NCI-H2107 (cell line): ENCODE measurements at regions not wholly inside any gene's neighbourhood (a gene's known extent, or its start where the extent isn't known, plus 50 kb on each side); places are given as distances from the start of the nearest gene placed in this dataset.
"Not testable (repeated sequence)": the region's sequence is repeated elsewhere in the genome, so short reads cannot be mapped to it uniquely, and the experiment has no call there.

ENCODE experiments used
- DNase-seq: peaks from one replicate; lab custom pipeline; 2025; lab: John Stamatoyannopoulos, UW

DNA sequence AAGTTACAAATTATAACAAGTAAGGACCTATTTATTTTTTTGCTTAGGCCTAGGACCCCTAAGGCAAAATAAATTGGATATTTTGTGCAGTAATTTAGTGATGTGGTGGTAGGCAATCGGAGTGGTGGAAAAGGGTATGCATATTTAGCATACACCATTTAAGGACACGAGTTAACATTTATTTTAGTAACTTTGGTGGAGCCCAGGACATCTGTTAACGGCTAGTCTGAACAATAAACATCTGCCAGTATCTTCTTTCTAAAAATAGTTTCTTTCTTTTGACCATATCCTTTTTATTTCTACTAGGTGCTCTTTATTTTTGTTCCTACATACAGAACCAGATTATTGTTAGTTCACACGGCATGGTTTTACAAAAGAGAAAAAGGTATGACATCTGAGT is 326.3 kb downstream of the CHL1 start:
- no peak for DNase-seq

DNA sequence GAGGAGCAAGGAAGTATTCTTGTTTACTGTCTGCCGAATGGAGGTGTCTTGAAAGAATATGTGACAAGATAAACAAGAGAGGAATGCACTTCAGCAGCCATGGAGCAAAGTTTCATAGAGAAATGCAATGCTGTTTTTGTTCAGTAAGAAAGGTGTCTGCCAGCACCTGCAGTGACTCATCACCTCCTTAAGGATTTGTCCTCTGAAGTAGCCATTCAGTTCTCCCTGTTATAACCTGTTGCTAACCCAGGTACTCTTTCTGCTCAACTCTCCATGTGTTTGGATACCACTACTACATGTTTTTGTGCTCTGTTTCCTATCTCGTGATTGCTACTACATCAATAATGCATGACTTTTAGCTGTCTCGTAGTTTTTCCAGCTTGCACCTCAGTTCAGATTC is 328.9 kb downstream of the CHL1 start:
- DNase-seq = no peak

DNA sequence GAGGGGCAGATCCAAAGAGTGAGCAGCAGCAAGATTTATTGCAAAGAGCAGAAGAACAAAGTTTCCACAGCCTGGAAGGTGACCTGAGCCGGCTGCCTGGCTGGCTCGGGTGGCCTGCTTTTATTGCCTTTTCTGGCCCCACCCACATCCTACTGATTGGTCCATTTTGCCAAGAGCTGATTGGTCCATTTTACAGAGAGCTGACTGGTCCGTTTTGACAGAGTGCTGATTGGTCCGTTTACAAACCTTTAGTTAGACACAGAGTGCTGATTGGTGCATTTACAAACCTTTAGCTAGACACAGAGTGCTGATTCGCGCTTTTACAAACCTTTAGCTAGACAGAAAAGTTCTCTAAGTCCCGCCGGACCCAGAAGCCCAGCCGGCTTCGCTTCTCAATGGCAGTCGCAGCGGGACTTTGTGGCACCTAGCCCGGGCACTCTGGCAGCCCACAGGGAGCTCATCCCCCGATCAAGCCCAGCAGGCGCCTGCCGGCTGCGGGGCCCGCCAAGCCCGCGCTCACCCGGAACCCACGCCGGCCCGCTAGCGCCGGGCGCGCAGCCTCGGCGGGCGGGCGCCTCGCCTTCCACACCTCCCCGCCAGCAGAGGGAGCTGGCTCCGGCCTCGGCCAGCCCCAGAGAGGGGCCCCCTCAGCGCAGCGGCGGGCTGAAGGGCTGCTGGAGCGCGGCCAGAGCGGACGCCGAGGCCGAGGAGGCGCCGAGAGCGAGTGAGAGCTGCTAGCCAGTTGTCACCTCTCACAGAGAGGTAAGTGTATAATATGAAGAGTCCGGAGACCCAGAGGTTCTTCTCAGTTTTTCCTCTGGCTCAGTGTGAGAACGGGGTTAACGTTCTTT is 339.2 kb downstream of the CHL1 start:
- DNase-seq = no peak

- no peak for DNase-seq
These were observed 339.9 kb downstream of the CHL1 start for GRCh38 chr3:536417-536813.

- DNase-seq = no peak
These were observed 344.7 kb downstream of the CHL1 start for GRCh38 chr3:541062-541801.

DNA sequence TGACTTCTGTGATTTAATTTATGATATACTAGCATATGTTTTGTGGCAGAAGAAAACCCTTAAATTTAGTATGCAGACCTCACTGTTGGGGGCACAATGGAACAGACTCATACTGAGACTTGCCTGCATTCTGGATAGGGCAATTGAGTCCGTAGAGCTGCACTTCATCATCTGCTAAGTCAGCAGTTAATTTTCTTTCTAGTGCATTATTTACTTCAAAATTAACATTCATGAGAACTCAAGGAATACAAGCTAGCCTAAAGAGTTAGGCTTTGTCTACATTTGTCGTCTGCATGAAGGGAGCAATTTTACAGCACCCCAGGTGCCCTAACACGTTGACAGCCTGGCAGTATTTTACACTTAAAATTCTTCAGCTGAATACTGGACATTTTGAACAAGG is 345.5 kb downstream of the CHL1 start:
- no peak for DNase-seq

DNA sequence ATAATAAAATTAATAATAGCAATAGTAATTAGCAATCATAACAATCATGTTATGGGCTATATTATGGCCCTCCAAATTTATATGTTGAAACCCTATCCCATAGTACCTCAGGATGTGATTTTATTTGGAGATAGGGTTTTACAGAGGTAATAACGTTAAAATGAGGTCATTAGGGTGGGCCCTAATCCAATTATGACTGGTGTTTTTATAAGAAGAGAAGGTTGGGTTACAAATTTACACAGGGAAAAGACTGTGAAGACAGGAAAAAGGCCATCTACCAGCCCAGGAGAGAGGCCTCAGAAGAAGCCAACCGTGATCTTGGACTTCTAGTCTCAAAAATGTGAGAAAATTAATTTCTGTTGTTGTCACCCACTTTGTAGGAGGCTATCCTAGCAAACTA is 353.1 kb downstream of the CHL1 start:
- no peak for DNase-seq

DNA sequence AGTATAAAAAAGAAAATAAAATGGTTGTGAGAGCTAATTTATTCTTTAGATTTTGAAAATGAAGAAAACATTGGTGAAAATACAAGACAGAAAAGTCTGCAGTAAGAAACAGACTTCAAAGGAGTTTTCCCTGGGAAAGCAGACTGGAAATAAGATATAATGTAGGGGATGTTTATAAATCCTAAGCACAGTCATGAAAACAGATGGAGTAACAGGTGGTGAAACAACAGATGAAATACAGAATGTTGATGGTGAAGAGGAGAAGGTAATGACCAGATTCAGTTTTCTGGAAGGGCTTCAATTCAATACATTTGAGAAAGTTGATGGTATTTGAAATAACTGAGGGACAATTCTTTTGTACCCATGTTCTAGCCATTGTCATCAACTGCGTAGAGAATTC is 353.9 kb downstream of the CHL1 start:
- no peak for DNase-seq

DNA sequence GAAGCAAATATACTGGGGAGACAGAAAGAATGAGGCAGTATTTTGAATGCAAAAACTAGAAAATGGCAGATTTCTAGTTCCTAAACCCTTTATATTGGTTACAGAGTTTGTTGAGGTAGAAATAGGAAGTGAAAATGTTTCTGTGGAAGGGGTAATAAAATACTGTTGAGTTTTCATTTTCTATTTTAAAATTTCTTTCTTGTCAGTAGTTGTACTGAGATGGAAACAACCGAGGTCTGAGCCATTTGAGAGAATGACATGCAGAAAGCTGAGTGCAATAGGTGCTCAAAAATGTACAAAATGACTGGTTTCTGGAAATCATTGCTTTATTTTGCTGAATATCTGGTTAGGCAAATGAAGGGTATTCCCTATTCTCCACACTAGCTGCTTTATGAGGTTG is 361.4 kb downstream of the CHL1 start:
- DNase-seq = no peak

GRCh38 chr3:567488-568185 is 371.1 kb downstream of the CHL1 start:
- DNase-seq = no peak

DNA sequence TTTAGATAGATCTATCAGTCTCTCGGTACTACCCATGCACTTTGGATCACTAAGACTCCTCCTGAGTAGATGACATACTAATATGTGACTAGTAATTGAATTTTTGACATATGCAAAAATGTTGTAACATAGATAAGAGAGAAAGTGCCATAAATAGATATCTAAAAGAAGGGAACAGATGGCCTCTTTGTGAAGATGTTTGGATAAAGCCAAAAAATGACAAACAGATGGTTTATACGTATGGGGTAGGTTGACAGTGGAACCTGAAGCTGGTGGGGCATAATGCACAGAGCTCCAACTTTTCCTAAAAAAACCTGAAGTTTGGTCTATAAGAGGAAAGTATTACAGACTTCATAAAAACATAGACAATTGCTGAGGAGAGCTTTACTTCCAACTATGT is 383.0 kb downstream of the CHL1 start:
- DNase-seq = not testable (repeated sequence)

- DNase-seq = not testable (repeated sequence)
These were observed 392.5 kb downstream of the CHL1 start for GRCh38 chr3:589066-589465.

DNA sequence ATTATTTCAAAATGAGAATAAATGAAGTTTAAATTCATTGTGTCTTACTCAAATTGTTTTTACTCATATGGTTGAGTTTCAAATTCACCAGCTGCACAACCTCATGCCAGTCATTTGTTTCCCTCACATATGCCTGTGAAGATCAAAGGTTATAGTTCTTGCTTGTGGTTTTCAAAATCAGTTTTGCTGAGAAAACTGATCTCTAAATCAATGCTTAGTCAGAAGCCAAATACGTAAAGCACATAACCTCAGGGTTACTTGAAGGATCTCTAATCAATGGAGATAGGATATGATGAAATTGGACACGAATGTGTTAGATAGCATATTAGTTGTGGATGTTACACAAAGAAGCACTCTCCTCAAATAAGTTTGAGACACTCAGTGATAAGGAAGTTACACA is 400.7 kb downstream of the CHL1 start:
- not testable (repeated sequence) for DNase-seq

DNA sequence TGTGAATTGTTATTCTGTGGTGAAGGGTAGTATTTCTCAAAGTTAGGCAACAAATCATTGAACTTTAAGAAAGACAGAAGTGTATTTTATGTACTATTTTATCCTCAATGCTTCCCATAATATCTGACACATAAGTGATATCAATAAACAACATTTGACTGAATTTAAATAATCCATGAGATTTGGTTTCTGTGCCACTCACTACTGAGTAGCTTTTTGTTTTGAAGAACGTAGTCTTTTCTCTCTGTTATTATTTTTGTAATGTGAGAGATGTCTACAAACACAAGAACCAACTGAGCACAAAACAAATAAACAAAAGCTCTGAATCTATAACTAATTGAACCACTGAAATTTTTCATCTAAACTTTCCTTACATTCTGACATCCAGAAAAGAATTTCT is 401.2 kb downstream of the CHL1 start:
- not testable (repeated sequence) for DNase-seq

DNA sequence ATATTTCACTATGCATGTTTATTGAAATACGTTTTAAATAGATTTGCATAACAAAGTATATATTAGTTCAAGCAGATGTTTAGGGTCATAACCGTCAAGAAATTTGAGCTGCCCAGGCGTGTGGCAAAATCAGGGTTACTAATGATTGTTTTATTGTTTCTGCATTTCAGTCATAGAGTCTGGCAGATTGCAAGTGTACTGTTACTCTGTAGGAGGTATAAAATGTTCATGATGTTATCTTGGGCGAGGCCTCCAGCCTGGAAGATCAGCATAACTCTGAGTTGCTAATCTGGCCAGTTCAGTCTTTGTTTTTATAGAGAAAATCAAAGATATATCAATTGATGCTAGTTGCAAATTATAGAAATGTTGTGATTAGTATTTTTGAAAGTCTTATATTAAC is 410.9 kb downstream of the CHL1 start:
- not testable (repeated sequence) for DNase-seq

GRCh38 chr3:621714-622113 is 425.2 kb downstream of the CHL1 start:
- DNase-seq = no peak

DNA sequence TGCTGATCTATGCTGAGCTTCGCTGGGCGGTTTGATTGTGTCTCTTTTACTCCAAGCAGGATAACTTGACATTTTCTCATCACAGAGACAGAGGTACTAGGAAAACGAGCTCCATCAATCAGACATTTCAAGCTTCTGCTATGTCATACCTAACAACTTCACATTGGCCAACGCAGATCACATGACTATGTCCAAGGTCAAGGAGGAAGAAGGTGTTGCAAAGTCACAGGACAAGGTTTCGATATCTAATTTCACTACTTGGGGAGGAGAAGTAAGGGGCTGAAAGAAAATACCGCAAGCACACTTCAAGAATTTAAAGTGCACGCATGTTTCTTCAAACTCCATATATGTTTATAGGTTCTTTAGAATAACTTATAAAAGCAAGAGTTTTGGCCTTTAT is 425.8 kb downstream of the CHL1 start:
- no peak for DNase-seq

DNA sequence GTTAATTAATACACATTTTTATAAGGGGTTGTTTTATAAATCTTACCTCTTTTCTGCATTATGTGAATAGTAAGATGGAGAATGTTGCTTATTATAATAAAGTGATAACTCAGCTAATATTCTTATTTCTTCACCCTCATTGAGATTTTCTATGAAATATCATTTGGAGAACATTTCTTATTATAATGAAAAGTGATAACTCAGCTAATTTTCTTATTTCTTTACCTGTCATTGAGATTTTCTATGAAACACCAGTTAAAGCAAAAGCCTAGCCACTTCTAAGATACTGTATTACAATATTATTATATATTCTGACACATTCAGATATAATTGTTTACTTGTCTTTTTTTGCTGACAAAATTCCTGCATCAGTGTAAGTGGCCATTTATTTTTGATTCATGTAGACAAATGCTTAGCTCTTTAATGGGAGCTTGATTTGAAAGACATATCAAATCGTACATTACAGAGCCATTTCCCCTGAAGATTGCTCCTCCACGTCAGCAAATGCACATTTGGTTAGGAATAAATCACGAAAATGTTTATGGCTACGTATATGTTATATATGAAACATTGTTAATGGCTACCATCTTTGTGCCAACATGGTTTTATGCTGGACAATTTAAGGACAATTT is 427.5 kb downstream of the CHL1 start:
- DNase-seq = no peak

DNA sequence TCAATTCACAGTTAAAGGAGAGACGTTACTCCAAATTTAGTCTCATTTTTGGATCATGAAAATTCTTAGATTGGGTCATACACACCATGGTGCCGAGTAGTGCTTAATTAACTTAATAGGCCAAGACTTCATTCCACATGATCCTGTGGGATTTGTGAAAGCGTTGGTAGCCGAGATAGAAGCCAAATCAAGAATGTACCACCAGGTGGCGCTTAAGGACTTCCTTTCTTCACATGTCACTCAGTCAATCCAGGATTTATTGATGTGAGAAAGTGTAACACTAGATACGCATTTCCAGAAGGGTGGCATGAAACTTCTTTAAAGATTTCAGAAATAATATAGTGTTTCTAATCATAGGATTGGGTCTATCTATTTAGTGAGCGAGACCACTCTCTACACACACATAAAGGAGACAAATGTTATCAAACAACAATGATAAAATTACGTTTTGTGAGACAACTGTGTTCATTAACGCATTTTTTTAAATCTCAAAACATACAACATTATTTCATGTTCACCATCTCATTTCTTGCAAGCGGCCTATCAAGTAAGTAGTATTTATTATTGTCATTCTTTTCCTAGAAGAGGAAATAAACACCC is 436.1 kb downstream of the CHL1 start:
- peak; percentile 12 for DNase-seq

DNA sequence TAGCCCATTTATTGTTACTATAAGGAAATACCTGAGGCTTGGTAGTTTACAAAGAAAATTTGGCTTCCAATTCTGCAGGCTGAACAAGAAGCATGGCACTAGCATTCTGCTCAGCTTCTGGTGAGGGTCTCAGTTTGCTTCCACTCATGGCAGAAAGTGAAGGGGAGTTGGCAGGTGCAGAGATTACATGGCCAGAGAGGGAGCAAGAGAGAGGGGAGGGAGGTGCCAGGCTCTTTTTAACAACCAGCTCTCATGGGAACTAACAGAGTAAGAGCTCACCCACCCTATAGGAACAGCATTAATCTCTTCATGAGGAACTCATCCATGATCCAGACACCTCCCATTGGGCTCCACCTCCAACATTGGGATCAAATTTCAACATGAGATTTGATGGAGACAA is 437.9 kb downstream of the CHL1 start:
- no peak for DNase-seq

DNA sequence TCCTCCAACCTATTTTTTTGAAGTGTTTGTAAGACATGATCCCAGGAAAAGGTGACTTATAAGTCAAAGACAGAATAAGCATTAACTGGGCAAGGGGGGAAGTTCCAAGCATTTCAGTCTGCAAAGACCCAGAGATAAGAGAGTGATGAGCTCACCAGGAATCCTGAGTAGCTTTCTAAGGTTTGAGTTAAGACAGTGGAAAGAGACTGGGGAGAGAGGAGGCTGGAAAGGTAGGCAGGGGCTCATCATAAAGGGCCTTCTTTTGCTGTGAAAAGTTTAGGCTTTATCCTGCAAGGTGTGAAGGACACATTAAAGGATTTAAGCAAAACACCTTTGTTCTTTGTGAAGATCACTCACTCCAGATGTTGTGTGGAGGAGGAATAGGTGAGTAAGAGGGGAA is 438.8 kb downstream of the CHL1 start:
- no peak for DNase-seq

DNA sequence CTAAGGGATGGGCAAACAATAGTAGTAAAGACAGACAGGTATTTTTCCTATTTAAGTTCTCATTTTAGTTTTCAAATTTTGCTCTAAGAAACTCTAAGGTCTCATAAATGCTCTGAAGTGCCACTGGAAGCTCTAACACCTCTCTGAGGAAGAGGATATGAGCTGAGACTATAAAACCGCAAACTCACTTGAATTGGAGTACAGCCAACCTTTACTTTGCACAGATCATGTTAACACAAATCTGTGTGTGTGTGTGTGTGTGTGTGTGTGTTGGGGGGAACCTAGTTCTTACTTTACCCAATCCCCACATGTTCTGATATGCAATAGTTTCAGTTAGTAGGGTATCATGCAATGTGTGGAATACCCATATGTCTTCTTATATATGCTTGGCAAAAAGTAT is 446.8 kb downstream of the CHL1 start:
- no peak for DNase-seq
